HFFc6 (cell line): ENCODE measurements at regions not wholly inside any gene's neighbourhood (a gene's known extent, or its start where the extent isn't known, plus 50 kb on each side); places are given as distances from the start of the nearest gene placed in this dataset.

Source experiments
- DNase-seq: peaks from one replicate; pipeline ENCODE4 v3.0.0-alpha.2; 2018
- H3K27ac Mint-ChIP-seq: 2 replicates; pipeline ENCODE4 v1.8.0; 2020; ENCODE audit warnings: mild to moderate bottlenecking, mixed read lengths
- H3K27me3 Mint-ChIP-seq: 2 replicates; pipeline ENCODE4 v1.8.0; 2021; ENCODE audit warnings: mild to moderate bottlenecking, moderate library complexity, mixed read lengths; ENCODE audit not compliant: insufficient read depth
- H3K36me3 Mint-ChIP-seq: 2 replicates; pipeline ENCODE4 v1.8.0; 2021; ENCODE audit warnings: low read depth, mixed read lengths
- H3K4me1 Mint-ChIP-seq: 2 replicates; pipeline ENCODE4 v1.8.0; 2020; ENCODE audit warnings: low read depth, mixed read lengths
- H3K4me3 Mint-ChIP-seq: 2 replicates; pipeline ENCODE4 v1.8.0; 2020; ENCODE audit warnings: mild to moderate bottlenecking, moderate library complexity, mixed read lengths
- H3K9me3 Mint-ChIP-seq: 2 replicates; pipeline ENCODE4 v1.8.0; 2020; ENCODE audit warnings: mild to moderate bottlenecking, mixed read lengths
- TF ChIP-seq, protein P1 (sequence below): fragments of 200-600 bp; sonication (generic); IDR thresholded peaks from 2 replicates; pipeline ENCODE4 v1.5.0; 2021; ENCODE audit warnings: antibody characterized with exemption, mild to moderate bottlenecking

DNA sequence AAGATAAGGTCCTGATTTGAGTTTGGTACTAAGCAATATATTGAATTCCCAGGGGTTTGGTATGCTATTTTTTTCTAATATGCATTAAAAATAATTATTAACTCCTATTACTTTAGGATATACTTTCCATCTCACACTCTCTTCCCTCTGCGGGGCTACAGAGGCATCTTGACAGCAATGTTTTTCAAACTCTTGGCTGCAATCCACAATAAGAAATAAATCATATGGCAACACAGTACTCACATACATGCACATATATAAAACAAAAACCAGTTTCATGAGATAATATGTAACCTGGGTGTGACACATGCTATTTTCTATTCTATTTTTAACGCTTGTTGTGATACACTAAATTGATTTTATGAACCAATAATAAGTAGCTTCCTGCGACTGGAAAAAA lies 189.5 kb downstream of the UNC5CL start:
- Mint-ChIP-seq H3K9me3 (no peaks in the 10 kb centered on the region), H3K4me3 (no peak overlapping the region), H3K27ac (no peak overlapping the region), H3K4me1 (peaks cover 8% of the 10 kb centered on the region; the same call in 1 of the 2 replicates), H3K27me3 (peaks cover 10% of the 10 kb centered on the region), H3K36me3 (no peaks in the 10 kb centered on the region)
- TF ChIP-seq, protein P1, sequence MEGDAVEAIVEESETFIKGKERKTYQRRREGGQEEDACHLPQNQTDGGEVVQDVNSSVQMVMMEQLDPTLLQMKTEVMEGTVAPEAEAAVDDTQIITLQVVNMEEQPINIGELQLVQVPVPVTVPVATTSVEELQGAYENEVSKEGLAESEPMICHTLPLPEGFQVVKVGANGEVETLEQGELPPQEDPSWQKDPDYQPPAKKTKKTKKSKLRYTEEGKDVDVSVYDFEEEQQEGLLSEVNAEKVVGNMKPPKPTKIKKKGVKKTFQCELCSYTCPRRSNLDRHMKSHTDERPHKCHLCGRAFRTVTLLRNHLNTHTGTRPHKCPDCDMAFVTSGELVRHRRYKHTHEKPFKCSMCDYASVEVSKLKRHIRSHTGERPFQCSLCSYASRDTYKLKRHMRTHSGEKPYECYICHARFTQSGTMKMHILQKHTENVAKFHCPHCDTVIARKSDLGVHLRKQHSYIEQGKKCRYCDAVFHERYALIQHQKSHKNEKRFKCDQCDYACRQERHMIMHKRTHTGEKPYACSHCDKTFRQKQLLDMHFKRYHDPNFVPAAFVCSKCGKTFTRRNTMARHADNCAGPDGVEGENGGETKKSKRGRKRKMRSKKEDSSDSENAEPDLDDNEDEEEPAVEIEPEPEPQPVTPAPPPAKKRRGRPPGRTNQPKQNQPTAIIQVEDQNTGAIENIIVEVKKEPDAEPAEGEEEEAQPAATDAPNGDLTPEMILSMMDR = no peak
- DNase-seq = no peak

DNA sequence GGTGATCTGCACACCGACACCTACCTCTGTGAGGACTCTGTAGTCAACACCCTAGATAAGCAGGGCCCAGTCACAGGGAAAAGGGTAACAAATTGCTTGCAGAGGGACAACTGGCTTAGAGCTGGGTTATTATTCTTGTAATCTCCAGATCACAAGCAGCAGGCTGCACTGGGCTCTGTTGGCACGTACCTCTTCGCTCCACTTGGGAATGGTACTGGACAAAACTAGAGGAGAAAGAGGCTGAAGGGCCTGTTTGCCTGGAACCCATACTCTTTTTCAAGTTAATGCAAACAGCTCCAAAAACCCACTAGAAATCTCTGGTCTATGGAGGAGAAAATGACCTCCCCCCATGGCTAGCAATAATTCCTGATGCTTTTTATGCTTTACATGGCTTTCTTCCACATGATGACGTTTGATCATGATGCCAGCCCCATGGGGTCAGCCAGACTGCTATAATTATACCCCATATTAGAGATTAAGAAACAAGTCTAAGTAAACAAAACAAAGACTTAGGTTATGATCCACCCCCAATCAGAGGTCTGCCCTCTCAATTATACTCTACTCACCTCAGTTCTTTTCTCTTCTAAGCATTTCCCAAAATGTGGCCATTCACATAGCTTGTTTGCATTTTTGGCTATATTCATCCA lies 190.0 kb downstream of the UNC5CL start:
- peaks cover 14% of the 10 kb centered on the region for H3K27me3 Mint-ChIP-seq
- TF ChIP-seq, protein P1 = no peak
- no peak overlapping the region for H3K27ac Mint-ChIP-seq
- peaks cover 8% of the 10 kb centered on the region; the same call in 1 of the 2 replicates for H3K4me1 Mint-ChIP-seq
- no peak overlapping the region for H3K4me3 Mint-ChIP-seq
- no peaks in the 10 kb centered on the region for H3K36me3 Mint-ChIP-seq
- no peaks in the 10 kb centered on the region for H3K9me3 Mint-ChIP-seq
- DNase-seq = no peak

DNA sequence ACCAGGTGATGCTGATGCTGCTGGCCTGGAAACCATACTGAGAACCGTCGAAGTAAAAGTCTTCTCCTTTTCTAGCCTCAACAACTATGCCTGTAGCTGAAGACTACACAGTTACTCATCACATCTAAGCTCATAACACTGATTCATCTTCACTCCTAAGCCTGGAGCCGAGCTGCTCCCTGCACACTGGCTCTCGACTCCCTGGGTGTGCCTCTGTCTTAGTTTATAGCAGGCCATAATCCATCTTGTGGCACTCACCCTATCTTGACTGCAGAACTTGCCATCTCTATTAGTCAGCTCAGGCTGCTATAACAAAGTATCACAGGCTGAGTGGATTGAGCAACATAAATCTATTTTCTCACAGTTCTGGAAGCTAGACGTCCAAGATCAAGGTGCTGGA lies 191.0 kb downstream of the UNC5CL start:
- peaks cover 8% of the 10 kb centered on the region; the same call in 1 of the 2 replicates for H3K4me1 Mint-ChIP-seq

DNA sequence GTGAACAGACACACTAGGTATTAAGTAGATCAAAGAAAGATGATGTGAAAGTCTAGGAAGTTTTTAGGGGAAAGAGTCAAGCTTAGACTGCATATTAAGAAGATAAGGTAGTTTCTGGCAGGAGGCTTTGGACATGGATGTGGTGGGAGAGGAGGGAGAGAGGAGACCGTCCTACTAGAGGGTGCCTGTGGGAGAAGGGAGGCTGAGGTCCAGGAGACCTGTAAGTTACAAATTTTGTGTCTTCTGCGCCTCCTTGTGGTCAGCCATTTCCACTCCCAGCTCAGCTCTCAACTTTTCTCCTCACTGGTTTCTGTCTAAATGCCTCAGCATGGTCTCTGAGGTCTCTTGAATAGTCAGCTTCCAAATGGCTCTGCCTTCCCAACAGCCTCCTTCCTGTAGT lies 193.5 kb downstream of the UNC5CL start:
- Mint-ChIP-seq H3K36me3 (no peaks in the 10 kb centered on the region), H3K27ac (no peak overlapping the region), H3K27me3 (peaks cover 26% of the 10 kb centered on the region)

More for the DNA sequence above, 191.0 kb downstream of the UNC5CL start:
- Mint-ChIP-seq H3K9me3 (no peaks in the 10 kb centered on the region), H3K4me3 (no peak overlapping the region), H3K27me3 (peaks cover 14% of the 10 kb centered on the region), H3K36me3 (no peaks in the 10 kb centered on the region), H3K27ac (no peak overlapping the region)
- TF ChIP-seq, protein P1 = no peak
- DNase-seq = peak; percentile 66

DNA sequence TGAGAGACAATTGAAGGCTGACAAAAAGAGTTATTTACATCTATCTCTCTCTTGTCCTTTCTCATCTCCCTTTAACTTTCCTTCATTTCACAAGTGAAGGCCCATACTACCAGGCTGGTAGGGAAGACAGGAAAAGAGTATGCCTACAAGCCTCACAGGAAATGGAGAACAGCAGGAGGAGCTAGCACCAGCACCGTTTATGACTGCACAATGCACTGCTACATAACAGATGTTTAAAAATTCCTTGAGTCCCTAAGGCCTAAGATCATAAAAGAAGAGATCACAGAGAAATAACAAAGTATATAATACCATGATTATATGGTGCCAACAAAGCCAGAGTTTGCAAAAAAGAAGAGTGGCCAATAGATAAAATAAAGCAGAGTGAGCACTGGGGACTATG lies 194.8 kb downstream of the UNC5CL start:
- H3K4me1 Mint-ChIP-seq = peaks cover 8% of the 10 kb centered on the region; the same call in 1 of the 2 replicates
- no peak overlapping the region for H3K27ac Mint-ChIP-seq
- no peaks in the 10 kb centered on the region for H3K36me3 Mint-ChIP-seq
- H3K9me3 Mint-ChIP-seq = no peaks in the 10 kb centered on the region
- peaks cover 32% of the 10 kb centered on the region for H3K27me3 Mint-ChIP-seq
- DNase-seq = no peak
- TF ChIP-seq, protein P1 = no peak
- H3K4me3 Mint-ChIP-seq = no peak overlapping the region

More for the DNA sequence above, 193.5 kb downstream of the UNC5CL start:
- Mint-ChIP-seq H3K4me1 (peaks cover 8% of the 10 kb centered on the region; the same call in 1 of the 2 replicates), H3K4me3 (no peak overlapping the region), H3K9me3 (no peaks in the 10 kb centered on the region)
- DNase-seq = peak; percentile 42
- TF ChIP-seq, protein P1 = peak; percentile 81
